Ascending aorta (tissue), 2 donors: ENCODE measurements at regions not wholly inside any gene's neighbourhood (a gene's known extent, or its start where the extent isn't known, plus 50 kb on each side); places are given as distances from the start of the nearest gene placed in this dataset.

Experiments used
- DNase-seq, 2 donors: peaks; one replicate each; pipeline ENCODE4 v3.0.0-alpha.2; 2019; ENCODE audit warnings: low spot score in 2 of 2
- H3K27ac ChIP-seq, 2 donors: fragments of 200-600 bp; sonication (generic); one replicate each; pipeline ENCODE4 v1.5.1; 2016 to 2017; ENCODE audit warnings: mild to moderate bottlenecking in 1 of 2
- H3K27me3 ChIP-seq: fragments of 200-600 bp; sonication (generic); one replicate; pipeline ENCODE4 v1.5.1; 2017
- H3K36me3 ChIP-seq, 2 donors: fragments of 200-600 bp; sonication (generic); one replicate each; pipeline ENCODE4 v1.5.1; 2016
- H3K4me1 ChIP-seq, 2 donors: fragments of 200-600 bp; sonication (generic); one replicate each; pipeline ENCODE4 v1.5.1; 2016 to 2017; ENCODE audit warnings: mild to moderate bottlenecking in 1 of 2
- H3K4me3 ChIP-seq, 2 donors: fragments of 200-600 bp; sonication (generic); one replicate each; pipeline ENCODE4 v1.5.1; 2016 to 2017; ENCODE audit warnings: mild to moderate bottlenecking in 1 of 2
- H3K9me3 ChIP-seq, 2 donors: fragments of 200-600 bp; sonication (generic); one replicate each; pipeline ENCODE4 v1.5.1; 2016
- intact Hi-C: fragments of 100-400 bp; cut with DNase I; formaldehyde crosslinking; loops from one replicate; pipeline ENCODE4 v1.15.1; 2023
- TF ChIP-seq, protein P1 (sequence below), 3 experiments: fragments of 200-600 bp in 2 of 3; fragments of 450-650 bp in 1 of 3; sonication (generic) in 2 of 3; IDR thresholded peaks; one replicate each; pipeline ENCODE4 v1.5.1; 2016 to 2019; ENCODE audit warnings: antibody characterized with exemption in 3 of 3, mild to moderate bottlenecking in 1 of 3, moderate library complexity in 1 of 3

DNA sequence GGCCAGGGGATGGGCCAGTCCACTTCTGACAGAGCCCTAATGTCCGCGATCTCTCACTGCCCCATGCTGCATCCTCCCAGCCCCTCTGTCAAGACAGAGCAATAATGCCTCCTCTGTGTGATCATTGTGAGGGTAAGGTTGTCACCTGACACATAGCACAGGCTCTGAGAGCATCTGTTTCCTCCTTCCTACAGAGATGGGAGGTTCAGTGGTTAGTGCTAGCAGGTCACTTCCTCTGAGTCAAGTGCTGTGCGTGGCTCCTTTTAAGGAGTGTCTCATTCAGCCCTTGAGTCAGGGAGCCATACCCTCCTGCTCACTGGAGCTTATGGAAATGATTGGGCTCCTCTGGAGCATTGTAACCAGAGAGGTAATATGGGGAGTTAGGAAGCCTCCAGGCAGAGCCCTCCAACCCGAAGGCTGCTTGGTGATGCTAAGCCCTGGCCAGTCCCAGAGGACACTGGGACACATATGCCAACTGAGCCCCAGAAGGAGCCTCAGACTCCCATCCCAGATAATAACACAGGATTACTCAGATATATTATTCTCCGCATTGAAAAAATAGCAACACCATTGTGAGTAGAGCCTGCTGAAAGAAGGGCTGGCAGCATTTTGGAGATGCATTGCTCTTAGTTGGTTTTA, 189.0 kb downstream of the GALNT1 start:
- no peaks in the 10 kb centered on the region for H3K9me3 ChIP-seq
- H3K4me1 ChIP-seq: no peaks in the 10 kb centered on the region
- no peak for DNase-seq
- H3K4me3 ChIP-seq: no peak overlapping the region
- TF ChIP-seq, protein P1, sequence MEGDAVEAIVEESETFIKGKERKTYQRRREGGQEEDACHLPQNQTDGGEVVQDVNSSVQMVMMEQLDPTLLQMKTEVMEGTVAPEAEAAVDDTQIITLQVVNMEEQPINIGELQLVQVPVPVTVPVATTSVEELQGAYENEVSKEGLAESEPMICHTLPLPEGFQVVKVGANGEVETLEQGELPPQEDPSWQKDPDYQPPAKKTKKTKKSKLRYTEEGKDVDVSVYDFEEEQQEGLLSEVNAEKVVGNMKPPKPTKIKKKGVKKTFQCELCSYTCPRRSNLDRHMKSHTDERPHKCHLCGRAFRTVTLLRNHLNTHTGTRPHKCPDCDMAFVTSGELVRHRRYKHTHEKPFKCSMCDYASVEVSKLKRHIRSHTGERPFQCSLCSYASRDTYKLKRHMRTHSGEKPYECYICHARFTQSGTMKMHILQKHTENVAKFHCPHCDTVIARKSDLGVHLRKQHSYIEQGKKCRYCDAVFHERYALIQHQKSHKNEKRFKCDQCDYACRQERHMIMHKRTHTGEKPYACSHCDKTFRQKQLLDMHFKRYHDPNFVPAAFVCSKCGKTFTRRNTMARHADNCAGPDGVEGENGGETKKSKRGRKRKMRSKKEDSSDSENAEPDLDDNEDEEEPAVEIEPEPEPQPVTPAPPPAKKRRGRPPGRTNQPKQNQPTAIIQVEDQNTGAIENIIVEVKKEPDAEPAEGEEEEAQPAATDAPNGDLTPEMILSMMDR (IDR thresholded peaks at IDR 0.05): no peak
- no peaks in the 10 kb centered on the region for H3K27me3 ChIP-seq
- H3K36me3 ChIP-seq: no peaks in the 10 kb centered on the region
- intact Hi-C loops: no loop called here
- no peak overlapping the region for H3K27ac ChIP-seq

DNA sequence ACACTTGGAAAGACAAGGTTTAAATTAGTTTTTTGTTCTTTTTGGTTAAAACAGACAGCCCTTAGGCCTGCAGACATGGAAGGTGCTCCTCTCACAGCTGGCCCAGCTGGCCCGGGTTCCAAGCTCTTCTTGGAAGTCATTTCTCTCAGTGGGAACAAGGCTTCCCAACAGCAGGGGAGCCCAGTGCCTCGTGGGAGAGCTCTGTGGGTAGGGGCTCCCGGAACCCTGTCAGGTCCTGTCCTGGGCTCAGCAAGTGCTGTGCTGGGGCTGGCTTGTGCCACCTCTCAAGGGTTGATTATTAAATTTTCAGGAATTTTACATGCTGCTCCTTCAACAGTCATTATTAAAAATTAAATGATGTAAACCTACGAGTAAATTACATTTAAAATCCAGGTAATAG, 189.6 kb downstream of the GALNT1 start:
- DNase-seq: no peak
- H3K4me3 ChIP-seq: no peak overlapping the region
- H3K36me3 ChIP-seq: no peaks in the 10 kb centered on the region
- no peak overlapping the region for H3K27ac ChIP-seq
- TF ChIP-seq, protein P1 (IDR thresholded peaks at IDR 0.05): no peak
- no peaks in the 10 kb centered on the region for H3K4me1 ChIP-seq
- H3K9me3 ChIP-seq: no peaks in the 10 kb centered on the region
- no peaks in the 10 kb centered on the region for H3K27me3 ChIP-seq
- intact Hi-C loops: no loop called here

DNA sequence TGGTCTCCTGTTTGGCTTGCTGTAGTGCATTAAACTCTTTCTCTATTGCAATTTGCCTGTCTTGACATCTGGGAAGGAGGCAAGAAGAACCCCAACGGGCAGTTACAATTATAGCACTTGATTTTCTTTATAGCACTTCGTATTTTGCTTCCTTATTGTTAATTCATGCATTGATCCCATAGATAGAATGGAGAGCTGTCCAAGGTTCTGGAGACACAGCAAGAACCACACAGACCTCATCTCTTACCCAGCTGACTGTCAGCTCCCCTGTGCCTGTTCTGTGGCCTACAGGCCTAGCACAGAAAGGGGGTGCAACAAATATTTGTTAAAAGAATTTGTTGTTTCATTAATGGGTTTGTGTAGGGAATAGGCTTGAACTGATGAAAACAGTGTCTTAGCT, 194.3 kb downstream of the GALNT1 start:
- Histone ChIP-seq H3K27me3 (no peaks in the 10 kb centered on the region), H3K4me1 (no peaks in the 10 kb centered on the region), H3K9me3 (no peaks in the 10 kb centered on the region), H3K36me3 (no peaks in the 10 kb centered on the region), H3K27ac (no peak overlapping the region), H3K4me3 (no peak overlapping the region)
- intact Hi-C loops: no loop called here
- TF ChIP-seq, protein P1 (IDR thresholded peaks at IDR 0.05): no peak
- DNase-seq: no peak

DNA sequence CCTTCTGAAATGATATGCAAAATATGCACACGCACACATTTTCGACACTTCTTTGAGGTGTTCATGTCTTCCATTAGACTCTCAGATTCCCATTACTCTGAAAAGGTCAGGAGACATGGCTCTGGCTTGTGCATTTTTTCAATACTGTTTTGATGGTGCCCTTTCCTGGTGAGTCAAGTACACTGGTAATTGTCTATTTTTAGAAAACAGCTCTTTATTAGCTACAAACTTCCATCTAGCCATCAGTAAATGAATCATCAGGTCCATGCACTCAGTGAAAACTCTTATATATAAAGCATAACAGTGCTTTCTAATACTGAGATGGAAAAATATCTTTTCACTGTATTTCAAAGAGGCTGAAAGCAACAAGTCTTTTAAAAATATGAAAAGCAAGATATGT, 194.9 kb downstream of the GALNT1 start:
- H3K36me3 ChIP-seq: no peaks in the 10 kb centered on the region
- H3K4me3 ChIP-seq: no peak overlapping the region
- TF ChIP-seq, protein P1 (IDR thresholded peaks at IDR 0.05): no peak
- no peaks in the 10 kb centered on the region for H3K27me3 ChIP-seq
- DNase-seq: no peak
- H3K4me1 ChIP-seq: no peaks in the 10 kb centered on the region
- intact Hi-C loops: no loop called here
- H3K27ac ChIP-seq: no peak overlapping the region
- no peaks in the 10 kb centered on the region for H3K9me3 ChIP-seq

DNA sequence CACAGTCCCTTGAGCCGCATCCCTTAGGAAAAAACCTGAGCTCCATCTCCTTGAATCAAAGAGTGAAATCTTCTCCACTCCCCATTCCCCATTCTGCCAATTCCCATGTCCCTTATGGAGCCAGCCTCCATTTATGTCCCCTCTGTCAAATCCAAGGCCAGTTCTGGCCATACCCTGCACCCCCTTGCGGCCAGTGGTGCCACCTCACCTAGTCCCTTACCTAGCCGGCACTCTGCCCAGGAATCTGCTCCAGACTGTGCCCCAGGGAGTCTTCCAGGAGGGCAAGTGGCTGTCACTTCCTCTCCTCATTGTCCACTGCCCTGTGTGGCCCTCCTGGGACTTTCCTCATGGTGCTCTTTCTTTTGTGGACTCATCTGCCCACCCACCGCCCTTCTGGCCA, 195.4 kb upstream of the RMP24 start:
- Histone ChIP-seq H3K4me1 (no peaks in the 10 kb centered on the region), H3K27me3 (no peaks in the 10 kb centered on the region), H3K36me3 (no peaks in the 10 kb centered on the region), H3K27ac (no peak overlapping the region), H3K9me3 (no peaks in the 10 kb centered on the region), H3K4me3 (no peak overlapping the region)
- intact Hi-C loops: no loop called here
- TF ChIP-seq, protein P1 (IDR thresholded peaks at IDR 0.05): no peak
- DNase-seq: no peak
